ENCODE measurements at regions not wholly inside any gene's neighbourhood (a gene's known extent, or its start where the extent isn't known, plus 50 kb on each side); places are given as distances from the start of the nearest gene placed in this dataset.

DNA sequence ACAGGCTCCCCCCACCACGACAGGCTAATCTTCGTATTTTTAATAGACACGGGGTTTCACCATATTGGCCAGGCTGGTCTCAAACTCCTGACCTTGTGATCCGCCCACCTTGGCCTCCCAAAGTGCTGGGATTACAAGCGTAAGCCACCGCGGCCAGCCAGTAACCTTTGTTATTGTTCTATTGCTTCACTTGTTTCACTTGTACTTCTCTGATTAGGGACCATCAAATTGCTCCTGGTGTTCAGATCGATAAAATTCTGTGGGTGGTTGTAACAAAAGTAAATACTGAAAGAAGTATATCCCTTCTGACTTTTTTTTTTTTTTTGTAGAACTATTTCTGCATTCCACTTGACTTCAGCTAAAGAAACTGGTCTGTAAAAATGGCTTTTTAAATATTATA lies 445.5 kb upstream of the CDH10 start:
- TF ChIP-seq, protein P1, sequence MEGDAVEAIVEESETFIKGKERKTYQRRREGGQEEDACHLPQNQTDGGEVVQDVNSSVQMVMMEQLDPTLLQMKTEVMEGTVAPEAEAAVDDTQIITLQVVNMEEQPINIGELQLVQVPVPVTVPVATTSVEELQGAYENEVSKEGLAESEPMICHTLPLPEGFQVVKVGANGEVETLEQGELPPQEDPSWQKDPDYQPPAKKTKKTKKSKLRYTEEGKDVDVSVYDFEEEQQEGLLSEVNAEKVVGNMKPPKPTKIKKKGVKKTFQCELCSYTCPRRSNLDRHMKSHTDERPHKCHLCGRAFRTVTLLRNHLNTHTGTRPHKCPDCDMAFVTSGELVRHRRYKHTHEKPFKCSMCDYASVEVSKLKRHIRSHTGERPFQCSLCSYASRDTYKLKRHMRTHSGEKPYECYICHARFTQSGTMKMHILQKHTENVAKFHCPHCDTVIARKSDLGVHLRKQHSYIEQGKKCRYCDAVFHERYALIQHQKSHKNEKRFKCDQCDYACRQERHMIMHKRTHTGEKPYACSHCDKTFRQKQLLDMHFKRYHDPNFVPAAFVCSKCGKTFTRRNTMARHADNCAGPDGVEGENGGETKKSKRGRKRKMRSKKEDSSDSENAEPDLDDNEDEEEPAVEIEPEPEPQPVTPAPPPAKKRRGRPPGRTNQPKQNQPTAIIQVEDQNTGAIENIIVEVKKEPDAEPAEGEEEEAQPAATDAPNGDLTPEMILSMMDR (IDR thresholded peaks at IDR 0.05; ENCODE audit: low read depth, low read length, poor library complexity, severe bottlenecking), result no peak
- no peak for TF ChIP-seq EZH2phosphoT487 (IDR thresholded peaks at IDR 0.05; ENCODE audit: borderline replicate concordance, low read length)

All from DOHH2 (cell line).